ENCODE measurements at regions not wholly inside any gene's neighbourhood (a gene's known extent, or its start where the extent isn't known, plus 50 kb on each side); places are given as distances from the start of the nearest gene placed in this dataset.

GRCh38 chr4:173699841-173700475 is 169.9 kb upstream of the HAND2 start:
- CTCF ChIA-PET (ENCODE audit: partially characterized antibody): interaction anchor here (0.6 kb wide), 1 partner anchor 12 kb away, joined by 3 read pairs; no protein-coding TSS in a partner anchor
- no peak overlapping the region for H2BK12ac ChIP-seq (ENCODE audit: low read depth, low read length)
- H2BK120ac ChIP-seq (replicated peaks; ENCODE audit: low read depth, low read length): no peak overlapping the region
- DNase-seq (ENCODE audit: low read depth in 1 of 2, low spot score in 2 of 2) (no peak), FAIRE-seq (no peak)
- no peak overlapping the region for H2BK5ac ChIP-seq (ENCODE audit: low read depth, low read length)
- H3K4me3 ChIP-seq (ENCODE audit: extremely low read depth in 1 of 4, insufficient read depth in 2 of 4, low read depth in 3 of 4, low read length in 4 of 4): no peak overlapping the region
- no peak overlapping the region for H3K14ac ChIP-seq (ENCODE audit: insufficient read length)
- H4K5ac ChIP-seq (ENCODE audit: insufficient read length, low read depth, low read length): no peak overlapping the region
- H3K27ac ChIP-seq (ENCODE audit: low read depth, low read length): no peak overlapping the region
- H4K8ac ChIP-seq (ENCODE audit: extremely low read depth, insufficient read depth, low read length): no peak overlapping the region
- no peak overlapping the region for H3K18ac ChIP-seq (ENCODE audit: extremely low read depth, low read length)
- no peak overlapping the region for H2BK20ac ChIP-seq (ENCODE audit: low read length)
- no peaks in the 10 kb centered on the region for H3K4me1 ChIP-seq (replicated peaks in 1 of 4; ENCODE audit: control insufficient read depth in 3 of 4, insufficient read depth in 4 of 4, low read length in 3 of 4)
- no peak overlapping the region for H3K9ac ChIP-seq (replicated peaks in 1 of 4; ENCODE audit: extremely low read depth in 1 of 4, low read depth in 3 of 4, low read length in 3 of 4)
- no peaks in the 10 kb centered on the region for H3K79me2 ChIP-seq (ENCODE audit: control insufficient read depth in 1 of 2, insufficient read depth in 2 of 2, low read length in 2 of 2)
- no peak overlapping the region for H2BK15ac ChIP-seq (ENCODE audit: low read length)
- no peaks in the 10 kb centered on the region for H3K9me3 ChIP-seq (ENCODE audit: insufficient read depth in 2 of 2, low read depth in 1 of 2, low read length in 1 of 2)
- no peak overlapping the region for H3K23ac ChIP-seq (ENCODE audit: insufficient read length)
- no peaks in the 10 kb centered on the region for H4K20me1 ChIP-seq (replicated peaks in 1 of 2; ENCODE audit: control insufficient read depth in 1 of 2, insufficient read depth in 2 of 2, low read length in 2 of 2)
- H3K79me1 ChIP-seq (ENCODE audit: low read depth, low read length): no peaks in the 10 kb centered on the region
- peaks cover 0 to 1% (median 0%) of the 10 kb centered on the region in 4 experiments; a peak in 1 of 7 replicates for H3K27me3 ChIP-seq (replicated peaks in 1 of 4; ENCODE audit: control insufficient read depth in 3 of 4, extremely low read depth in 1 of 4, insufficient read depth in 3 of 4, low read length in 3 of 4)
- H2AFZ ChIP-seq (ENCODE audit: low read length): no peak overlapping the region
- H3K4ac ChIP-seq (replicated peaks; ENCODE audit: insufficient read length, low read depth, low read length): no peak overlapping the region
- no peaks in the 10 kb centered on the region for H3K23me2 ChIP-seq (ENCODE audit: low read depth, low read length)
- no peak overlapping the region for H2AK5ac ChIP-seq (ENCODE audit: low read depth, low read length)
- no peak overlapping the region for H3K4me2 ChIP-seq (ENCODE audit: insufficient read depth in 1 of 2, low read depth in 2 of 2, low read length in 2 of 2)
- no peaks in the 10 kb centered on the region for H3K36me3 ChIP-seq (ENCODE audit: control insufficient read depth in 2 of 4, insufficient read depth in 4 of 4, low read length in 3 of 4)
- POLR2A ChIA-PET (ENCODE audit: partially characterized antibody): no interaction called here
- 84% methylated on average over 2 of the region's 2 CpGs; no CpG with 5 or more reads in 1 of the 2 experiments for whole genome bisulfite sequencing, 2 experiments (ENCODE audit: extremely low coverage in 1 of 2, insufficient coverage in 1 of 2, insufficient read length in 1 of 2, insufficient replicate concordance in 2 of 2, low coverage in 1 of 2, low lambda C conversion rate in 2 of 2, missing lambda C conversion rate in 1 of 2)
- H4K91ac ChIP-seq (replicated peaks; ENCODE audit: insufficient read length, low read length): no peak overlapping the region
- no peak overlapping the region for H3K56ac ChIP-seq (replicated peaks; ENCODE audit: insufficient read length, low read depth, low read length)
- no peak for TF ChIP-seq KDM5A (IDR thresholded peaks at IDR 0.05; ENCODE audit: low read length)
- no peak for TF ChIP-seq PHF8 (conservative IDR thresholded peaks at IDR 0.05; ENCODE audit: low read depth, low read length)
- TF ChIP-seq SIN3A (conservative IDR thresholded peaks at IDR 0.05 in 1 of 2, IDR thresholded peaks at IDR 0.05 in 1 of 2; ENCODE audit: low read depth in 1 of 2, low read length in 2 of 2): no peak
- no peak for TF ChIP-seq EP300 (IDR thresholded peaks at IDR 0.05; ENCODE audit: borderline replicate concordance in 1 of 2, low read depth in 2 of 2, low read length in 2 of 2)
- TF ChIP-seq ATF3 (IDR thresholded peaks at IDR 0.05; ENCODE audit: insufficient read depth, low read depth, low read length): no peak
- no peak for TF ChIP-seq CREB1 (IDR thresholded peaks at IDR 0.05)
- TF ChIP-seq SP2 (IDR thresholded peaks at IDR 0.05; ENCODE audit: low read length): no peak
- TF ChIP-seq EZH2 (IDR thresholded peaks at IDR 0.05; ENCODE audit: low read depth, low read length, severe bottlenecking): no peak
- no peak for TF ChIP-seq FOSL1 (IDR thresholded peaks at IDR 0.05; ENCODE audit: insufficient read depth, low read depth, low read length)
- TF ChIP-seq BACH1 (IDR thresholded peaks at IDR 0.05; ENCODE audit: low read length): no peak
- TF ChIP-seq SP1 (IDR thresholded peaks at IDR 0.05; ENCODE audit: low read depth, low read length): no peak
- no peak for TF ChIP-seq TEAD4 (IDR thresholded peaks at IDR 0.05; ENCODE audit: low read depth, low read length)
